ENCODE measurements at regions not wholly inside any gene's neighbourhood (a gene's known extent, or its start where the extent isn't known, plus 50 kb on each side); places are given as distances from the start of the nearest gene placed in this dataset.

- Histone ChIP-seq H3K79me2 (ENCODE audit: control insufficient read depth, insufficient read depth, low read length) (no peaks in the 10 kb centered on the region), H3K36me3 (ENCODE audit: control insufficient read depth in 2 of 2, extremely low read depth in 1 of 2, insufficient read depth in 2 of 2, low read length in 2 of 2) (no peaks in the 10 kb centered on the region), H3K4me1 (ENCODE audit: control insufficient read depth, extremely low read depth, insufficient read depth, low read length) (no peaks in the 10 kb centered on the region), H4K20me1 (ENCODE audit: control insufficient read depth, extremely low read depth, insufficient read depth, low read length) (no peaks in the 10 kb centered on the region), H3K9ac (ENCODE audit: control insufficient read depth, extremely low read depth, insufficient read depth, low read length) (no peak overlapping the region), H3K27ac (ENCODE audit: control insufficient read depth, insufficient read depth, low read length) (no peak overlapping the region), H3K4me3 (ENCODE audit: control insufficient read depth in 2 of 3, extremely low read depth in 1 of 3, insufficient read depth in 2 of 3, low read depth in 1 of 3, low read length in 3 of 3) (no peak overlapping the region), H2AFZ (ENCODE audit: control insufficient read depth, low read length) (no peak overlapping the region), H3K4me2 (ENCODE audit: control insufficient read depth, extremely low read depth, insufficient read depth, low read depth, low read length) (no peak overlapping the region), H3K27me3 (ENCODE audit: control insufficient read depth, extremely low read depth, insufficient read depth, low read length) (no peaks in the 10 kb centered on the region), H3K9me1 (ENCODE audit: control insufficient read depth, extremely low read depth, insufficient read depth, low read length) (no peaks in the 10 kb centered on the region), H3K9me3 (ENCODE audit: control insufficient read depth, low read depth, low read length) (no peaks in the 10 kb centered on the region)
- dilution Hi-C loops (cut with MboI; ENCODE audit: extremely low pct_ligation_motif_present, low sequenced_read_pairs), result no loop called here
- FAIRE-seq (no peak), DNase-seq (ENCODE audit: low read depth, low spot score) (no peak)
- TF ChIP-seq CTCF (optimal IDR thresholded peaks at IDR 0.05 in 1 of 3, IDR thresholded peaks at IDR 0.05 in 1 of 3, conservative IDR thresholded peaks at IDR 0.05 in 1 of 3; ENCODE audit: extremely low read depth in 1 of 3, insufficient read depth in 2 of 3, low read length in 3 of 3) (no peak), EZH2 (IDR thresholded peaks at IDR 0.05; ENCODE audit: low read length) (no peak)
These were observed 94.2 kb upstream of the CDK1 start for GRCh38 chr10:60684091-60684490.

- no peak overlapping the region for H3K4me2 ChIP-seq (ENCODE audit: control insufficient read depth, extremely low read depth, insufficient read depth, low read depth, low read length)
- FAIRE-seq, result no peak
- dilution Hi-C loops (cut with MboI; ENCODE audit: extremely low pct_ligation_motif_present, low sequenced_read_pairs), result no loop called here
- no peak overlapping the region for H2AFZ ChIP-seq (ENCODE audit: control insufficient read depth, low read length)
- no peaks in the 10 kb centered on the region for H3K79me2 ChIP-seq (ENCODE audit: control insufficient read depth, insufficient read depth, low read length)
- DNase-seq (ENCODE audit: low read depth, low spot score), result no peak
- H3K4me1 ChIP-seq (ENCODE audit: control insufficient read depth, extremely low read depth, insufficient read depth, low read length), result peaks cover 3% of the 10 kb centered on the region
- no peaks in the 10 kb centered on the region for H3K27me3 ChIP-seq (ENCODE audit: control insufficient read depth, extremely low read depth, insufficient read depth, low read length)
- no peaks in the 10 kb centered on the region for H3K36me3 ChIP-seq (ENCODE audit: control insufficient read depth in 2 of 2, extremely low read depth in 1 of 2, insufficient read depth in 2 of 2, low read length in 2 of 2)
- no peak overlapping the region for H3K9ac ChIP-seq (ENCODE audit: control insufficient read depth, extremely low read depth, insufficient read depth, low read length)
- H3K9me3 ChIP-seq (ENCODE audit: control insufficient read depth, low read depth, low read length), result no peaks in the 10 kb centered on the region
- H4K20me1 ChIP-seq (ENCODE audit: control insufficient read depth, extremely low read depth, insufficient read depth, low read length), result no peaks in the 10 kb centered on the region
- H3K9me1 ChIP-seq (ENCODE audit: control insufficient read depth, extremely low read depth, insufficient read depth, low read length), result no peaks in the 10 kb centered on the region
- H3K4me3 ChIP-seq (ENCODE audit: control insufficient read depth in 2 of 3, extremely low read depth in 1 of 3, insufficient read depth in 2 of 3, low read depth in 1 of 3, low read length in 3 of 3), result no peak overlapping the region
- no peak overlapping the region for H3K27ac ChIP-seq (ENCODE audit: control insufficient read depth, insufficient read depth, low read length)
- TF ChIP-seq EZH2 (IDR thresholded peaks at IDR 0.05; ENCODE audit: low read length) (no peak), CTCF (optimal IDR thresholded peaks at IDR 0.05 in 1 of 3, IDR thresholded peaks at IDR 0.05 in 1 of 3, conservative IDR thresholded peaks at IDR 0.05 in 1 of 3; ENCODE audit: extremely low read depth in 1 of 3, insufficient read depth in 2 of 3, low read length in 3 of 3) (no peak)
These were observed 97.2 kb upstream of the CDK1 start for GRCh38 chr10:60681103-60681502.
